Glutamatergic neuron (in vitro differentiated cells): ENCODE measurements at regions not wholly inside any gene's neighbourhood (a gene's known extent, or its start where the extent isn't known, plus 50 kb on each side); places are given as distances from the start of the nearest gene placed in this dataset.

Experiments used
- DNase-seq: peaks from one replicate; pipeline ENCODE4 v3.0.0; 2022
- H3K27ac Mint-ChIP-seq: one replicate; pipeline ENCODE4 v1.8.0; 2020; ENCODE audit warnings: mild to moderate bottlenecking, mixed read lengths, inconsistent platforms; ENCODE audit not compliant: unreplicated experiment
- H3K27me3 Mint-ChIP-seq: one replicate; pipeline ENCODE4 v1.8.0; 2020; ENCODE audit warnings: mild to moderate bottlenecking, moderate library complexity, mixed read lengths, inconsistent platforms; ENCODE audit not compliant: unreplicated experiment
- H3K36me3 Mint-ChIP-seq: one replicate; pipeline ENCODE4 v1.8.0; 2020; ENCODE audit warnings: mild to moderate bottlenecking, mixed read lengths, inconsistent platforms; ENCODE audit not compliant: unreplicated experiment
- H3K4me1 Mint-ChIP-seq: one replicate; pipeline ENCODE4 v1.8.0; 2020; ENCODE audit warnings: mild to moderate bottlenecking, low read depth, mixed read lengths, inconsistent platforms; ENCODE audit not compliant: unreplicated experiment
- H3K4me3 Mint-ChIP-seq: one replicate; pipeline ENCODE4 v1.8.0; 2020; ENCODE audit warnings: mild to moderate bottlenecking, mixed read lengths, inconsistent platforms; ENCODE audit not compliant: unreplicated experiment
- H3K9me3 Mint-ChIP-seq: one replicate; pipeline ENCODE4 v1.8.0; 2020; ENCODE audit warnings: mild to moderate bottlenecking, moderate library complexity, mixed read lengths, inconsistent platforms; ENCODE audit not compliant: unreplicated experiment
- TF ChIP-seq, protein P1 (sequence below): fragments of 200-600 bp; sonication (generic); IDR thresholded peaks from one replicate; pipeline ENCODE4 v1.5.0; 2021; ENCODE audit not compliant: partially characterized antibody, unreplicated experiment

DNA sequence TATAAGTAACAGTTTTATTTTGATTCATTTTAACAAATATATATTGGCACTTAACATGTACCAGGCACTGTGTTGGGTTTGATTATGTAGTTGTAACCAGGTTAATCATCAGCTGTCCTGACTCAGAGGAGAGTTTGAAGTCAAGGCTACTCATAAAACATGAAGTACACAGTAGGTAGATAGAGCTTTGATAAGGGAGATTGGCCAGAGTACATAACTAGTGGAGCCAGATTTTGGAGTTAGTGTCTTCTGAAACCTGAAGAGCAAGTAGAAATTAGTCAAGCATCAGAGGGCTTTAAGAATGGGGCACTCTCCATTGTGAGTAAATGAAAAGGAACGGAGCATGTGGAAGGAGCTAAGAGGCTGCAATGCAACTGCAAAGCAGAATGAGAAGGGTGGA, 333.9 kb downstream of the RFC3 start:
- H3K9me3 Mint-ChIP-seq, result no peaks in the 10 kb centered on the region
- TF ChIP-seq, protein P1, sequence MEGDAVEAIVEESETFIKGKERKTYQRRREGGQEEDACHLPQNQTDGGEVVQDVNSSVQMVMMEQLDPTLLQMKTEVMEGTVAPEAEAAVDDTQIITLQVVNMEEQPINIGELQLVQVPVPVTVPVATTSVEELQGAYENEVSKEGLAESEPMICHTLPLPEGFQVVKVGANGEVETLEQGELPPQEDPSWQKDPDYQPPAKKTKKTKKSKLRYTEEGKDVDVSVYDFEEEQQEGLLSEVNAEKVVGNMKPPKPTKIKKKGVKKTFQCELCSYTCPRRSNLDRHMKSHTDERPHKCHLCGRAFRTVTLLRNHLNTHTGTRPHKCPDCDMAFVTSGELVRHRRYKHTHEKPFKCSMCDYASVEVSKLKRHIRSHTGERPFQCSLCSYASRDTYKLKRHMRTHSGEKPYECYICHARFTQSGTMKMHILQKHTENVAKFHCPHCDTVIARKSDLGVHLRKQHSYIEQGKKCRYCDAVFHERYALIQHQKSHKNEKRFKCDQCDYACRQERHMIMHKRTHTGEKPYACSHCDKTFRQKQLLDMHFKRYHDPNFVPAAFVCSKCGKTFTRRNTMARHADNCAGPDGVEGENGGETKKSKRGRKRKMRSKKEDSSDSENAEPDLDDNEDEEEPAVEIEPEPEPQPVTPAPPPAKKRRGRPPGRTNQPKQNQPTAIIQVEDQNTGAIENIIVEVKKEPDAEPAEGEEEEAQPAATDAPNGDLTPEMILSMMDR, result no peak
- no peaks in the 10 kb centered on the region for H3K27me3 Mint-ChIP-seq
- H3K36me3 Mint-ChIP-seq, result no peaks in the 10 kb centered on the region
- no peak overlapping the region for H3K27ac Mint-ChIP-seq
- DNase-seq, result no peak
- no peak overlapping the region for H3K4me3 Mint-ChIP-seq
- H3K4me1 Mint-ChIP-seq, result peaks cover 6% of the 10 kb centered on the region

DNA sequence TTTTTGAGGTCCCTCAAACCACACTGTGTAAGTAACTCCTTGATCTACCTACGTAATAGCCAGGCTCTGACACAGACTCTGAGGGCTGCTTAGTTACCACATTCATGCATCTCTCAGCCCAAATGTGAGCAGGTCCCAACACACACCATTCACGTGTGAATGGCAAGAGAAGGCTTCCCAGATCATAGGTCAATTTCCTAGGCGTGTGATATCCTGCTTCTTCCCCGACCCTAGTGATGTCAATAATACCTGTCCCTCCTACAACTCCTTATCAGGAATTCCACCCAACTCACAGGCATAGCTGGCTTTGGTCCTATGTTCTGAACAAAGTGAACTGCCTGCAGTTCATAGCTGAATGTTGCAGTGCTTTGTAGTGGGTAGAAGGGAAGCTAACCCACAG, 334.5 kb downstream of the RFC3 start:
- DNase-seq, result no peak
- Mint-ChIP-seq H3K27ac (no peak overlapping the region), H3K27me3 (no peaks in the 10 kb centered on the region), H3K36me3 (no peaks in the 10 kb centered on the region), H3K9me3 (no peaks in the 10 kb centered on the region), H3K4me3 (no peak overlapping the region), H3K4me1 (peaks cover 10% of the 10 kb centered on the region)
- TF ChIP-seq, protein P1, result no peak

DNA sequence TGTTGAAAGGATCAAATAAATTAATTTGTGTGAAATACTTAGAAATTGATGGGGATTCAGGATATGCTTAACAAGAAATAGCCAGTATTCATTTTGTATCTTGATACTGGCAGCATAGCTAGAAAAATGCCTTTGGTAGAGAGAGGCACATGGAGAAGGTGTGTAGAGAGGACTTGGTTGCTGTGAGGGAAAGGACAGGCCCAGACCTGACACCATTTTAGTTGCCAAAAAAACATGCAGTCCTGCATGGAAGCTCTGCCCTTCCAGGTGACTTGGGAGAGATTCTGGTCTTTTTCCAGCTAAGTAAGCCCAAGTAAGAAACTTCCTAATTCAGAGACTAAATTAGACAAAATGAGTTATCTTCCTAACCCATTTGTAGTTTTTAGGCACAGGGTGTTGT, 335.0 kb downstream of the RFC3 start:
- H3K4me3 Mint-ChIP-seq, result no peak overlapping the region
- H3K9me3 Mint-ChIP-seq, result no peaks in the 10 kb centered on the region
- H3K4me1 Mint-ChIP-seq, result peaks cover 10% of the 10 kb centered on the region
- no peaks in the 10 kb centered on the region for H3K36me3 Mint-ChIP-seq
- TF ChIP-seq, protein P1, result no peak
- DNase-seq, result no peak
- no peak overlapping the region for H3K27ac Mint-ChIP-seq
- H3K27me3 Mint-ChIP-seq, result no peaks in the 10 kb centered on the region

DNA sequence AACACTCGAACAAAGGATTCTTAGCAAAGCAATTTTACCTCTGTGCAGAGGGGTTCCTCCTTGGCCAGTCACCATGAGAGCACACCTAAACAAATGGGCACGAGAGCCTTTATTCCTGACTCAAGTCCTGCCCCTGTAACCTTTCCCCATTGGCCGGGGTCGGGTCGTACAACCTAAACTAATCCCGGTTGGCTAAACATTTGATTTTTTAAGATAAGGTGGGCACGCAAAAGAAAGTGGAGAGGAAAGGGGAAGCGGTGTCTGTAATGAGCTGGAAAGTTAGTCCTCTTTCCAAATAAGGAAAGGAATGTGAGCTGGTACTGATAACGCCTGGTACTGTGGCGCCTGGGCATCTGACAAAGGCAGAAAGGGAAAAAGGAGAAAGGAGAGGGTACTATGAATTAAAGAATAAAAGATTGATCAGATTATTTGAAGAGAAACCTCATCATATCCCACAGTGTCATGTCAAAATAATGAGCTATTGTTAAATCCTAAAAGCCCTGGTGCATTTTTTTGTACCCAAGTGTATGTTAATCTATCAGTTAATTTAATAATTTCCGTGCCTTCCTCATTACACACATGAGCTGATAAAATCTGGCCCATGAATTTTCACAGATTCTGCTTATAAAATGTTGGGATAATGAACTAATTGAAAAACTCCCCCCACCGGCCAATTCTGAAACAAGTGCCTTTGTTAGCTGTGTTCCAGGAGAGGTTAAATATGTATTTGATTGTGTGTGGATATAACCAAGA, 335.7 kb downstream of the RFC3 start:
- DNase-seq, result no peak
- Mint-ChIP-seq H3K36me3 (no peaks in the 10 kb centered on the region), H3K27me3 (no peaks in the 10 kb centered on the region), H3K9me3 (no peaks in the 10 kb centered on the region), H3K27ac (no peak overlapping the region), H3K4me1 (peaks cover 10% of the 10 kb centered on the region), H3K4me3 (no peak overlapping the region)
- TF ChIP-seq, protein P1, result no peak

DNA sequence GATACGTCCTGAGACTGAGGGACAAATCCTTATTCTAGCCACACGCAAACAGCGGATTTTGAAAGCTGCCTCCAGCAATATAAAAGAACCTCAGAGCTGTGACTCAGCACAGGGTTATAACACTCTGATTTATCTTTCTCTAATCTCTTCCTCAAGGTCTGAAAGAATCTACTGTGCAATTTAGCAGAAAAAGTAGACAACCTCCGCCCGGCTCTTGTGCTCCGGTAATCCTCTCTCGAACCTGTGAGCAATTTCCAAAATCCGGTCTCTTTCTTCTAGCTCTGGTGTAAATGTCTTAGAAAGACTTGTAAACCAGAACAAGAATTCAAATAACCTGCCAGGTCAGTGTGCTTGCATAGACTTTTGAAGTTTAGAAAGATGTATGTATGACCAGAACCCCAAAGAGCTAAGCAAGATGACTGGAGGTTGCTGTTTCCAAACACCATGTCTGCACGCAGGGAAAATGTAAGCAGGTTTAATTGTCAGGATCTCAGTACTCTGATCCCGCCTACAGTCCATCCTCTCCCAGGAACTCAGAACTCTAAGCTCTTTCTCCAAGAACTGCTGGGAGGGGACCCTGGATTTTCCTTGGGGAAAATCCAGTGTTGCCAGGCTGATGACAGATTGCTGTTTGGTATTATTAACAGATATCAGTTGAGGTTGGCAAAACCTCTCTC, 338.1 kb downstream of the RFC3 start:
- DNase-seq, result no peak
- H3K4me3 Mint-ChIP-seq, result no peak overlapping the region
- H3K36me3 Mint-ChIP-seq, result no peaks in the 10 kb centered on the region
- H3K9me3 Mint-ChIP-seq, result no peaks in the 10 kb centered on the region
- no peaks in the 10 kb centered on the region for H3K27me3 Mint-ChIP-seq
- H3K27ac Mint-ChIP-seq, result no peak overlapping the region
- TF ChIP-seq, protein P1, result no peak
- H3K4me1 Mint-ChIP-seq, result peaks cover 9% of the 10 kb centered on the region
